IMR-90 (cell line): ENCODE measurements at regions not wholly inside any gene's neighbourhood (a gene's known extent, or its start where the extent isn't known, plus 50 kb on each side); places are given as distances from the start of the nearest gene placed in this dataset.
"Not testable (repeated sequence)": the region's sequence is repeated elsewhere in the genome, so short reads cannot be mapped to it uniquely, and the experiment has no call there.

Experiments
- ATAC-seq: fragments of 200-7000 bp; cut with Tn5 transposase; 2 replicates; pipeline ENCODE4 v1.9.1; 2020; ENCODE audit warnings: low read depth, mild to moderate bottlenecking, moderate library complexity
- BruUV-seq: library from RNA; stranded (reverse); fragments of 400-500 nt; replicated peaks from 2 replicates; lab custom pipeline; 2021; lab: Mats Ljungman, UMichigan
- CTCF ChIA-PET: fragments of 300-600 bp; formaldehyde crosslinking; extraction: SDS; loops from one replicate; lab custom pipeline; 2021; ENCODE audit warnings: antibody characterized with exemption; lab: Yijun Ruan, JAX
- POLR2A ChIA-PET: fragments of 300-600 bp; sonication (Branson Sonifier 250); formaldehyde crosslinking; loops from one replicate; lab custom pipeline; 2022; ENCODE audit warnings: antibody characterized with exemption; ENCODE audit not compliant: unreplicated experiment; lab: Charles Lee
- DNase-seq: peaks from one replicate; pipeline ENCODE4 v3.0.0; 2013
- H2AFZ ChIP-seq: replicated peaks from 2 replicates; pipeline ENCODE3; 2013; ENCODE audit warnings: low read length, mild to moderate bottlenecking; ENCODE audit not compliant: poor library complexity
- H2AK5ac ChIP-seq: 2 replicates; pipeline ENCODE4 v1.6.1; 2013; ENCODE audit warnings: low read depth, low read length, inconsistent platforms
- H2AK9ac ChIP-seq: replicated peaks from 2 replicates; pipeline ENCODE3; 2013; ENCODE audit warnings: mild to moderate bottlenecking, low read depth, low read length, moderate library complexity; ENCODE audit not compliant: poor library complexity
- H2BK120ac ChIP-seq: 2 replicates; pipeline ENCODE4 v1.6.1; 2013; ENCODE audit warnings: low read depth, low read length, inconsistent platforms
- H2BK15ac ChIP-seq: 3 replicates; pipeline ENCODE4 v1.6.1; 2013; ENCODE audit warnings: low read depth, low read length, inconsistent platforms
- H2BK20ac ChIP-seq: 2 replicates; pipeline ENCODE4 v1.6.1; 2013; ENCODE audit warnings: low read depth, mild to moderate bottlenecking, inconsistent platforms, low read length, moderate library complexity
- H2BK5ac ChIP-seq: 2 replicates; pipeline ENCODE4 v1.6.1; 2013; ENCODE audit warnings: mild to moderate bottlenecking, low read depth, low read length, inconsistent platforms; ENCODE audit not compliant: poor library complexity, severe bottlenecking
- H3K14ac ChIP-seq: replicated peaks from 2 replicates; pipeline ENCODE4 v1.6.1; 2013; ENCODE audit warnings: low read depth, low read length, inconsistent platforms
- H3K18ac ChIP-seq: 2 replicates; pipeline ENCODE4 v1.6.1; 2013; ENCODE audit warnings: low read depth, low read length, control low read depth
- H3K23ac ChIP-seq: 2 replicates; pipeline ENCODE4 v1.6.1; 2013; ENCODE audit warnings: low read depth, low read length, inconsistent platforms
- H3K27ac ChIP-seq: 2 replicates; pipeline ENCODE4 v1.5.1; 2013; ENCODE audit warnings: mild to moderate bottlenecking, control low read depth, low read length; ENCODE audit not compliant: insufficient read depth
- H3K27me3 ChIP-seq: 2 replicates; pipeline ENCODE4 v1.6.1; 2013; ENCODE audit warnings: low read length; ENCODE audit not compliant: control insufficient read depth, insufficient read depth
- H3K36me3 ChIP-seq: 2 replicates; pipeline ENCODE4 v1.6.1; 2013; ENCODE audit warnings: low read length, mixed read lengths; ENCODE audit not compliant: control insufficient read depth, insufficient read depth
- H3K4ac ChIP-seq: 2 replicates; pipeline ENCODE4 v1.6.1; 2013; ENCODE audit warnings: low read depth, low read length, inconsistent platforms
- H3K4me1 ChIP-seq: 2 replicates; pipeline ENCODE4 v1.6.1; 2013; ENCODE audit warnings: low read length, mixed read lengths; ENCODE audit not compliant: control insufficient read depth, insufficient read depth
- H3K4me2 ChIP-seq: 2 replicates; pipeline ENCODE4 v1.6.1; 2013; ENCODE audit warnings: low read depth, mild to moderate bottlenecking, control low read depth, low read length, moderate library complexity
- H3K4me3 ChIP-seq: 2 replicates; pipeline ENCODE4 v1.5.1; 2013; ENCODE audit warnings: low read depth, mild to moderate bottlenecking, control low read depth, low read length, moderate library complexity; ENCODE audit not compliant: insufficient read depth
- H3K56ac ChIP-seq: 2 replicates; pipeline ENCODE4 v1.6.1; 2013; ENCODE audit warnings: low read length, inconsistent platforms; ENCODE audit not compliant: insufficient read depth; ENCODE audit errors: extremely low read depth
- H3K79me1 ChIP-seq, 2 experiments: 2 replicates each; pipeline ENCODE4 v1.6.1; 2013; ENCODE audit warnings: low read length in 2 of 2, inconsistent platforms in 1 of 2, low read depth in 1 of 2
- H3K9ac ChIP-seq: 2 replicates; pipeline ENCODE4 v1.6.1; 2013; ENCODE audit warnings: low read depth, low read length, control low read depth
- H3K9me1 ChIP-seq: 2 replicates; pipeline ENCODE4 v1.6.1; 2013; ENCODE audit warnings: low read length, inconsistent platforms; ENCODE audit not compliant: insufficient read depth
- H3K9me3 ChIP-seq: 2 replicates; pipeline ENCODE4 v1.6.1; 2013; ENCODE audit warnings: low read length; ENCODE audit not compliant: control insufficient read depth, insufficient read depth
- H4K20me1 ChIP-seq: 2 replicates; pipeline ENCODE4 v1.6.1; 2013; ENCODE audit warnings: low read length, inconsistent platforms; ENCODE audit not compliant: insufficient read depth
- H4K5ac ChIP-seq: 2 replicates; pipeline ENCODE4 v1.6.1; 2013; ENCODE audit warnings: mild to moderate bottlenecking, low read depth, low read length, control low read depth
- H4K8ac ChIP-seq, 2 experiments: 2 replicates each; pipeline ENCODE4 v1.6.1; 2013; ENCODE audit warnings: low read depth in 2 of 2, low read length in 2 of 2, control low read depth in 1 of 2, inconsistent platforms in 1 of 2
- H4K91ac ChIP-seq: 2 replicates; pipeline ENCODE4 v1.6.1; 2013; ENCODE audit warnings: low read depth, low read length, inconsistent platforms; ENCODE audit not compliant: insufficient read depth
- WGBS, 2 experiments: methylation state at CpG; one replicate each; pipeline versions ENCODE4 v1.1.5 to v1.1.7; 2013; ENCODE audit warnings: missing lambda C conversion rate in 2 of 2; ENCODE audit not compliant: insufficient read length in 1 of 2; ENCODE audit errors: extremely low coverage in 2 of 2; 5-methylcytosine and 5-hydroxymethylcytosine counted together
- dilution Hi-C: fragments of 300-500 bp; cut with HindIII; formaldehyde crosslinking; loops from one replicate; pipeline ENCODE4 v1.14.3; 2018; ENCODE audit warnings: low sequenced_read_pairs; ENCODE audit not compliant: unreplicated experiment
- in situ Hi-C: fragments of 300-500 bp; cut with MboI; formaldehyde crosslinking; loops from 3 replicates; pipeline ENCODE4 v1.14.3; 2019; ENCODE audit warnings: low sequenced_read_pairs, inconsistent platforms, mixed read lengths
- intact Hi-C: fragments of 100-400 bp; cut with micrococcal nuclease; formaldehyde crosslinking; loops from 2 replicates; pipeline ENCODE4 v1.10.0; 2022

- H2BK20ac ChIP-seq, H3K79me1 ChIP-seq, H3K18ac ChIP-seq, H3K4me3 ChIP-seq, H3K4me2 ChIP-seq, ATAC-seq, H3K4me1 ChIP-seq, H4K5ac ChIP-seq, H2AK5ac ChIP-seq, BruUV-seq, H3K56ac ChIP-seq, H2BK15ac ChIP-seq, dilution Hi-C loops, H2AK9ac ChIP-seq, DNase-seq, H3K14ac ChIP-seq, intact Hi-C loops, H3K9me3 ChIP-seq, POLR2A ChIA-PET, H2AFZ ChIP-seq, H3K23ac ChIP-seq, H3K4ac ChIP-seq, in situ Hi-C loops, H3K27ac ChIP-seq, H2BK5ac ChIP-seq, H3K36me3 ChIP-seq, H4K8ac ChIP-seq, H3K9me1 ChIP-seq, H3K27me3 ChIP-seq, CTCF ChIA-PET, H2BK120ac ChIP-seq, H3K9ac ChIP-seq, H4K91ac ChIP-seq, H4K20me1 ChIP-seq: not testable (repeated sequence)
- no CpG with 5 or more reads among the region's 4 CpGs for WGBS, 2 experiments
Measured at GRCh38 chr2:89237783-89238182, 546.3 kb downstream of the RPIA start.

- H2BK120ac ChIP-seq, ATAC-seq, H3K4ac ChIP-seq, H3K36me3 ChIP-seq, H4K20me1 ChIP-seq, H4K91ac ChIP-seq, DNase-seq, H3K4me3 ChIP-seq, H3K23ac ChIP-seq, H2BK15ac ChIP-seq, intact Hi-C loops, H2AFZ ChIP-seq, POLR2A ChIA-PET, H2AK9ac ChIP-seq, dilution Hi-C loops, H3K27ac ChIP-seq, H3K4me1 ChIP-seq, H3K9ac ChIP-seq, H3K9me3 ChIP-seq, H4K5ac ChIP-seq, H3K9me1 ChIP-seq, H3K14ac ChIP-seq, H3K79me1 ChIP-seq, BruUV-seq, H4K8ac ChIP-seq, H2BK20ac ChIP-seq, H2BK5ac ChIP-seq, H3K4me2 ChIP-seq, H2AK5ac ChIP-seq, in situ Hi-C loops, H3K27me3 ChIP-seq, H3K56ac ChIP-seq, H3K18ac ChIP-seq, CTCF ChIA-PET: not testable (repeated sequence)
- WGBS, 2 experiments: no CpG with 5 or more reads among the region's 4 CpGs
Measured at GRCh38 chr2:89243114-89243700, 551.7 kb downstream of the RPIA start.
